ENCODE measurements at regions not wholly inside any gene's neighbourhood (a gene's known extent, or its start where the extent isn't known, plus 50 kb on each side); places are given as distances from the start of the nearest gene placed in this dataset.

DNA sequence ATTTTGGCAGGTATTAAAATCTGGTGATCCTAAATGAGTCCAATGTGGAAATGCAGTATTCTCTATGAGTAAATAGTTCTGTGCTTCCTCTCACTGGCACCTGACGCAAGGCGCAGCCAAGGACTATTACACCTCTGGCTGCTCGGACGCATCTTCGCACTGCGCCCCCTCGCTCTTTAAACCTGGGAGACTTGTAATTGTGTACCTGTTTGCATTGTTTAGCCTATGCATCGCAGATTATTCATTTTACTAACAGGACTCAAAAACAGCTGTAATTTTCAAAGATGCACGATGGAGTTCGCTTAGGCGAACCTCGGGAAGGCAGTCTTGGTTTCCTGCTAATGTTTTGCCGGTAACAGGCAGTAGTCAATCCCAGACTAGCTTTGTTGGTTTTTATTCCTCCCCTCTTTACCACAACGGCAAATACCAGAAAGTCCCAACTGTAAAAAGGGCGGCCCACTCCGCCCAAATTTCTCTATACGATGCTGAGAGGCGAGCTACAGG, 113.2 kb downstream of the KCNRG start:
- intact Hi-C loops (cut with DNase I; ENCODE audit: low total_unique reads), result loop anchor here (5.0 kb wide), 1 partner anchor 46 kb away; no protein-coding TSS in a partner anchor
- Histone ChIP-seq H3K4me3 (no peak overlapping the region), H3K27ac (peak overlapping the region in 2 of 8 donors; percentile 6 to 53), H3K27me3 (replicated peaks in 1 of 7) (peaks cover 6 to 66% (median 56%) of the 10 kb centered on the region in 7 donors), H3K36me3 (no peaks in the 10 kb centered on the region), H3K4me1 (peaks cover 16 to 79% (median 74%) of the 10 kb centered on the region in 6 donors), H3K9me3 (no peaks in the 10 kb centered on the region)
- 74 to 86% (median 86%) methylated on average over 18 of the region's 18 CpGs for WGBS, 5 donors
- TF ChIP-seq POLR2A (IDR thresholded peaks at IDR 0.05), result no peak
- TF ChIP-seq CTCF (IDR thresholded peaks at IDR 0.05 in 8 of 11, conservative IDR thresholded peaks at IDR 0.05 in 3 of 11), result no peak
- TF ChIP-seq POLR2AphosphoS5 (IDR thresholded peaks at IDR 0.05), result no peak
- DNase-seq, result no peak

- H3K27ac ChIP-seq, result peak overlapping the region in 3 of 8 donors; percentile 6 to 71 (median 53)
- H3K4me3 ChIP-seq, result peak overlapping the region in 6 of 8 donors; percentile 15 to 69 (median 40)
- 28 to 42% (median 41%) methylated on average over 14 to 30 of the region's 30 CpGs for WGBS, 5 donors
- intact Hi-C loops (cut with DNase I; ENCODE audit: low total_unique reads), result loop anchor here (5.0 kb wide), 1 partner anchor 47 kb away; no protein-coding TSS in a partner anchor
- peak; percentile 80 for DNase-seq
- H3K4me1 ChIP-seq, result peaks cover 16 to 80% (median 72%) of the 10 kb centered on the region in 6 donors
- TF ChIP-seq POLR2A (IDR thresholded peaks at IDR 0.05) (no peak), POLR2AphosphoS5 (IDR thresholded peaks at IDR 0.05) (peak in 1 of 3 donors; percentile 18)
- H3K27me3 ChIP-seq (replicated peaks in 1 of 7), result peaks cover 8 to 73% (median 63%) of the 10 kb centered on the region in 7 donors
- no peaks in the 10 kb centered on the region for H3K36me3 ChIP-seq
- no peaks in the 10 kb centered on the region for H3K9me3 ChIP-seq
Observed at GRCh38 chr13:50129081-50129705, 113.9 kb downstream of the KCNRG start.

GRCh38 chr13:50129706-50130122, 114.5 kb downstream of the KCNRG start:
- Histone ChIP-seq H3K4me1 (peaks cover 16 to 80% (median 72%) of the 10 kb centered on the region in 6 donors), H3K36me3 (no peaks in the 10 kb centered on the region), H3K9me3 (no peaks in the 10 kb centered on the region), H3K27ac (peak overlapping the region in 3 of 8 donors; percentile 45 to 71 (median 53)), H3K27me3 (replicated peaks in 1 of 7) (peaks cover 8 to 77% (median 65%) of the 10 kb centered on the region in 7 donors), H3K4me3 (peak overlapping the region; percentile 4 to 69 (median 36))
- WGBS, 5 donors, result 1 to 6% (median 5%) methylated on average over 20 to 22 of the region's 22 CpGs
- intact Hi-C loops (cut with DNase I; ENCODE audit: low total_unique reads), result loop anchor here (5.0 kb wide), 1 partner anchor 47 kb away; no protein-coding TSS in a partner anchor
- no peak for TF ChIP-seq POLR2A (IDR thresholded peaks at IDR 0.05)
- no peak for TF ChIP-seq CTCF (IDR thresholded peaks at IDR 0.05 in 8 of 11, conservative IDR thresholded peaks at IDR 0.05 in 3 of 11)
- no peak for TF ChIP-seq POLR2AphosphoS5 (IDR thresholded peaks at IDR 0.05)
- DNase-seq, result peak; percentile 78

GRCh38 chr13:50130123-50130946, 115.1 kb downstream of the KCNRG start:
- Histone ChIP-seq H3K4me1 (peaks cover 16 to 80% (median 72%) of the 10 kb centered on the region in 6 donors), H3K36me3 (no peaks in the 10 kb centered on the region), H3K27me3 (replicated peaks in 1 of 7) (peaks cover 8 to 78% (median 65%) of the 10 kb centered on the region in 7 donors), H3K9me3 (no peaks in the 10 kb centered on the region), H3K27ac (peak overlapping the region in 3 of 8 donors; percentile 45 to 71 (median 53)), H3K4me3 (peak overlapping the region; percentile 4 to 69 (median 36))
- WGBS, 5 donors, result 1% methylated on average over 62 to 63 of the region's 63 CpGs
- TF ChIP-seq CTCF (IDR thresholded peaks at IDR 0.05 in 8 of 11, conservative IDR thresholded peaks at IDR 0.05 in 3 of 11), result no peak
- TF ChIP-seq POLR2AphosphoS5 (IDR thresholded peaks at IDR 0.05), result peak in 2 of 3 donors; percentile 44 to 67
- peak; percentile 84 for DNase-seq
- intact Hi-C loops (cut with DNase I; ENCODE audit: low total_unique reads), result no loop called here
